ENCODE measurements at regions not wholly inside any gene's neighbourhood (a gene's known extent, or its start where the extent isn't known, plus 50 kb on each side); places are given as distances from the start of the nearest gene placed in this dataset.

DNA sequence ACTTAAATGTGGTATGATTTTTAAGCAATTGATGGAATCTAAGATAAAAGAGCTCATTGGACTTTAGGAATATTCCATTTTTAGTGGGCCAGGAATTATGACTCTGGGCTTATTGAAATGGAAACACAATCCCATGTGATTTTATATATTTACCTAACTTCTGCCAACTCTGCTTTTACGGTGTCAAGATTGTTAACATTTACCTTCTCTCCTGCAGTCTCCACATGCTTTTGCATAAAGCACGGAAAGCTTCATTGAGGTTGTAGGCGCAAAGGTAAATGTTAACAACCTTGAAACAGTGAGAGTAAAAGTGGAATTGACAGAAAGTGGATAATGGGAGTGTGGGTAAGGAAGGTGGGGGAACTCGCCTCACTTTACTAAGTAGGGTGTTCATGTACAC is 468.1 kb downstream of the PMP22 start:
- Mint-ChIP-seq H3K4me3 (no peak overlapping the region), H3K36me3 (ENCODE audit: low read depth) (no peaks in the 10 kb centered on the region), H3K27ac (no peak overlapping the region), H3K4me1 (ENCODE audit: low read depth) (no peaks in the 10 kb centered on the region), H3K27me3 (peaks cover 21% of the 10 kb centered on the region), H3K9me3 (no peaks in the 10 kb centered on the region)
- DNase-seq: no peak

DNA sequence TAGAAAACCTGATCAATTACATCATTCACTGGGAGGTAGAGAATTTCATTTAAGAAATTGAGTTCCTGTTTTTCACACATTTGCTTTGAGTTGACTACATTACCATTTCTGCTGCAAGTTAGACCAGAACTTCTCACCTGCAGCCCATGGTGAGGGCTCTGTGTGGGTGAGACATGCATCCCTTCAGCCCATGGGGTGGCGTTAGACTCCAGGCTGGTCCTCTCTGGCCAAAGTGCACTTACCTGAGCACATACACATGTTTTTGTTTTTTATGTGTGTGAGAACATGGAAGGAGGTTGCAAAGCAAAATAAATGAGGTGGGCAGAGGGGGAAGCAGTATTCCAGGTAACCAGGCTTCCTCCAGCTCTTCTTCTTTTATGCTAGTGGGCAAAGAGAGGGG is 470.2 kb downstream of the PMP22 start:
- H3K4me1 Mint-ChIP-seq (ENCODE audit: low read depth): no peaks in the 10 kb centered on the region
- H3K27me3 Mint-ChIP-seq: peaks cover 19% of the 10 kb centered on the region
- no peak overlapping the region for H3K4me3 Mint-ChIP-seq
- H3K36me3 Mint-ChIP-seq (ENCODE audit: low read depth): no peaks in the 10 kb centered on the region
- H3K27ac Mint-ChIP-seq: no peak overlapping the region
- DNase-seq: no peak
- H3K9me3 Mint-ChIP-seq: no peaks in the 10 kb centered on the region

DNA sequence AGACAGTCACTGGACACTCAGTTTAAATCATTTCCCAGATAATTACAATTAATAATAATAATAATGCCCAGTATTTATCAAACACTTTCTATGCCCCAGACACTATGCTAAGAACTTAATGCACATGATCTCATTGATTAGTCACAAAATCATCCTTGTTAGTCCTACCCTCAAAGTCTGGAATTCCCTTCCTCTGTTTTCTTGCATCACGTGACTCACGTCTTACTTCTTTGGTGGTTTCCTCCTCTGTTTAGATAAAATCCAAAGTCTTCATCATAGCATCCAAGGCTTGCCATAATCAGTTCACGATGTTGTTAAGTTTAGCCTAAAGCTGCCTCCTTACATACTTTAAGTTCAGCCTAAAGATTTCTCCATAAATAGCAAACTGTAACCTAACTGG is 471.9 kb downstream of the PMP22 start:
- Mint-ChIP-seq H3K27me3 (peaks cover 29% of the 10 kb centered on the region), H3K4me1 (ENCODE audit: low read depth) (no peaks in the 10 kb centered on the region), H3K4me3 (no peak overlapping the region), H3K36me3 (ENCODE audit: low read depth) (no peaks in the 10 kb centered on the region), H3K9me3 (no peaks in the 10 kb centered on the region), H3K27ac (no peak overlapping the region)
- DNase-seq: no peak

DNA sequence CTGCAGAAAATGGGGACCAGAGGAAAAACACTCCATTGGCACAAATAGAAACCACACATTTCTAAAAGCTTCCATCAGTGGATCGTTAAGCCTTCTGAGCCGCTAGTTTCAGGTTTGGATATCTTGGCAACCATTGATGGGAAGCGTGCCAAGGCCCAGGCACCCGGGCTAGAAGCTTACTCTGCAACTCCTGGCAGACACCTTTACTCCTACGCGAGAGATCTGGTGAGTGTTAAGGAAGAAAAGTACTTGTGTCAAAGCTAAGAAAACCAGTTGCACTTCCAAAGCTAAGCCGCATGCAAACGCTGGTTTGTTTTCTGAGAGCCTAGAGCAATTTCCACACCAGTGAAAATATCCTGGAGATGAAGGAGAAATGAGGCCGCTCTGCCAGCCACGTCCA is 472.4 kb downstream of the PMP22 start:
- H3K9me3 Mint-ChIP-seq: no peaks in the 10 kb centered on the region
- peaks cover 32% of the 10 kb centered on the region for H3K27me3 Mint-ChIP-seq
- H3K27ac Mint-ChIP-seq: no peak overlapping the region
- H3K4me1 Mint-ChIP-seq (ENCODE audit: low read depth): no peaks in the 10 kb centered on the region
- H3K36me3 Mint-ChIP-seq (ENCODE audit: low read depth): no peaks in the 10 kb centered on the region
- no peak for DNase-seq
- H3K4me3 Mint-ChIP-seq: no peak overlapping the region

DNA sequence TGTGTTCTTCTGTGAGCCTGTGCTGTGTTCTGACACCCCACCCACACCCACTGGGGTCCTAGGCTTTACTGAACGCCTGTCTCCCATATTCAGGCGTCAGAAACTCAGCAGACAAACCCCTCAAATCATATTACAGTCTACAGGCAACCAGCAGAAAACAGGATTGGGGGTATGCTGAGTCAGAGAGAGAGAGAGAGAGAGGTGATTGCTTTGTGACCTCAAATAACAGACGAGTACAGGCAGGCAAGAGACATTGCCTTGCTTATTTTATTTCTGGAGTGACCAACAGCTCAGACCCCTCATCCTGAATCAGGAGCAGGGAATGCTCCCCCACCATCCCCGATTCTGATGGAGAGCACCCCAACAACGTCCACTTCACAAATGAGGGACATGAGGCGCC is 473.9 kb downstream of the PMP22 start:
- H3K4me3 Mint-ChIP-seq: no peak overlapping the region
- no peak overlapping the region for H3K27ac Mint-ChIP-seq
- H3K4me1 Mint-ChIP-seq (ENCODE audit: low read depth): no peaks in the 10 kb centered on the region
- H3K27me3 Mint-ChIP-seq: peaks cover 26% of the 10 kb centered on the region
- DNase-seq: no peak
- H3K9me3 Mint-ChIP-seq: no peaks in the 10 kb centered on the region
- H3K36me3 Mint-ChIP-seq (ENCODE audit: low read depth): no peaks in the 10 kb centered on the region

DNA sequence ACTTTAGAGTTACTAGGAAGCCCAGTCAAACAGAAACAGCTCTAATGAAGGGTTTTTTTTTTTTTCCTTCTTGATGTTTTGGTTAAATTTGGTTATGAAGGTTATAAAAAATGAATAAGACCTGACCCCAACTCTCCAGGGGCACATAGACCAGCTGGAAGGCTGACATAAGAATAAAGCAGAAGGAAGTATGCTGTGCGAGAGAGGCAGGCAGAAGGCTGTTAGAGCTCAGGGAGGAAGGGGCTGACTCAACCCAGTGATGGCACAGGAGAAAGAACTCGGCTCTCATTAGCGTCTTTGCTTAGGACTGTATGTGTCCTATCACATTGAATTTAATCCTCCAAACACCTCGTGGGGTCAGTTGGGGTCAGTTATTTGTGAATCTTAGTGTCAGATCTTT is 474.6 kb downstream of the PMP22 start:
- no peaks in the 10 kb centered on the region for H3K9me3 Mint-ChIP-seq
- no peak overlapping the region for H3K27ac Mint-ChIP-seq
- peaks cover 26% of the 10 kb centered on the region for H3K27me3 Mint-ChIP-seq
- no peaks in the 10 kb centered on the region for H3K4me1 Mint-ChIP-seq (ENCODE audit: low read depth)
- H3K4me3 Mint-ChIP-seq: no peak overlapping the region
- H3K36me3 Mint-ChIP-seq (ENCODE audit: low read depth): no peaks in the 10 kb centered on the region
- no peak for DNase-seq

DNA sequence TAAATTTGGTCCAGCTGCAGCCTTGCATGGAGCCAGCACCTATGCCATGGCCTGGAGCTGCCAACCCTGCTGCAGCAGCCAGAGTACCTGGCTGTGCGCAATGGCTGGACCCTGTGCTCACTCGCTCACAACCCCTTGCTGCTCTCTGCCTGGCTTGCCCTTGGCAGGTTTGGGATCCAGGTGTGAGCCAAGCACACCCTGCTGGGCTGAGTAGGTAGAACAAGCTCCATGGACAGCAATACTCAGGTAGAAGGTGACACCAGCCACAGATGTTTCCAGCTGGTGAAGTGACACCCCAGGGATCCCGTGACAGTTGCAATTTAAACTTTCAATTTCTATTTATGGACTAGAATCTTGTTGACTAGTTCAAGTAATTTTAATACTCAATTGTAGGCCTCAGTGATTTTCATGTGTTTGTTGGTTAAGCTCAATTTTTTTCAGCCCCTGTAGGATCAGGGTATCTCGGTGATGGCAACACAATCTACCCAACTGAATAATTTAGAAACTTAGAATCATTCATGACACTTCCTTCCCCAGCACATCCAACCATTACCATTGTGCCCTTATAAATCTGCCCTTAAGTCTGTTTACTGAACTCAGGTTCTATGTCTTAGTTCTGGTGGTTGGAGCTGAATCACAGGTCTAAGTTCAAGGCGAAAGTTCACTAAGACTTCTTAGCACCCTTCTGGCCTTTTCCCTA is 480.0 kb downstream of the PMP22 start:
- Mint-ChIP-seq H3K27ac (no peak overlapping the region), H3K4me3 (no peak overlapping the region), H3K9me3 (no peaks in the 10 kb centered on the region), H3K36me3 (ENCODE audit: low read depth) (no peaks in the 10 kb centered on the region), H3K27me3 (peaks cover 12% of the 10 kb centered on the region), H3K4me1 (ENCODE audit: low read depth) (peaks cover 3% of the 10 kb centered on the region)
- DNase-seq: peak; percentile 44

DNA sequence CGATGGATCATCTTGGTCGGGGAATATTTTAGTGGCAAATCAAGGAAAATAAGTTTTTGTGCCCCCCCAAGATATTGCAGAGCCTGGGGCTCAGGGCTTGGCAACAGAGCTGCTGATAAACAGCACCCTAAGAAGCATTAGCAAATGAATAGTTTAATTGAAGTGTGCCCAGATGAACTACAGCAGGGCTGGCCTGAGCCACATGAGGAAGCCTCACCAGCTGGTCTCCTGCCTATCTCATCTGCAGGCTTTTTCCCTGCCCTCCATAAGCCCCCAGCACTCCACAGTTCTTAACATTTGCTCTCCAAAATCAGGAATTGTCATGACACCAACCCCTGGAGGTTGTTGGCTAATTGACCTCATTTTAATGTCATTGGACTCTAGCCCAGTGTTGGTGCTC is 480.2 kb downstream of the HS3ST3B1 start:
- H3K36me3 Mint-ChIP-seq (ENCODE audit: low read depth): no peaks in the 10 kb centered on the region
- H3K27me3 Mint-ChIP-seq: peaks cover 8% of the 10 kb centered on the region
- H3K27ac Mint-ChIP-seq: no peak overlapping the region
- H3K4me3 Mint-ChIP-seq: no peak overlapping the region
- peaks cover 3% of the 10 kb centered on the region for H3K4me1 Mint-ChIP-seq (ENCODE audit: low read depth)
- no peaks in the 10 kb centered on the region for H3K9me3 Mint-ChIP-seq
- no peak for DNase-seq

DNA sequence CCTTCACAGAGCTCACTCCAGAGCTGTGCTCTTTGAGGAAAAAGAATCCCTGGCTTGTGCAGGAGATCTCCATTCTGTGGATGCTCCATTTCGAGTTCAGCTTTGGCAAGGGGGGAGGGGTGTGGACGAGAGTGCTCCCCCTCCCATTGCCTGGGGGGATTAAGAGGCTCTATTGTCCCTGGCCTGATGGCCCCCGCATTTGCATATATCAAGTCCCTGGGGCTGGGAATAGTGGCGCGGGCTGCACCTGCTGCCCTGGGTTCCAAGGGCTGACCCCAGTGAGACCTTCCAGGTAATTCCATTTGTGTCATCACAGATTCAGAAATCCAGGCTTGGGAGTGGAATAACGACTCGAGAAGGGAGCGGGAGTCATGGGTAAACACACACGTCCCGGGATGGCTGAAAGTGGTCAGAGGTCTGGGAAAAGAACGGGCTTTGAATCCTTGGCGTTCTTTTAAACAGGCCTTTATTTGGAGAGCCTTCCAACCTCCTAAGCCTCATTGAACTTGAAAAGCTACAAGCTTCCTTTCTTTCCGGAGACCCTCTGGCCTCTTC is 479.3 kb downstream of the HS3ST3B1 start:
- H3K27me3 Mint-ChIP-seq: peaks cover 17% of the 10 kb centered on the region

DNA sequence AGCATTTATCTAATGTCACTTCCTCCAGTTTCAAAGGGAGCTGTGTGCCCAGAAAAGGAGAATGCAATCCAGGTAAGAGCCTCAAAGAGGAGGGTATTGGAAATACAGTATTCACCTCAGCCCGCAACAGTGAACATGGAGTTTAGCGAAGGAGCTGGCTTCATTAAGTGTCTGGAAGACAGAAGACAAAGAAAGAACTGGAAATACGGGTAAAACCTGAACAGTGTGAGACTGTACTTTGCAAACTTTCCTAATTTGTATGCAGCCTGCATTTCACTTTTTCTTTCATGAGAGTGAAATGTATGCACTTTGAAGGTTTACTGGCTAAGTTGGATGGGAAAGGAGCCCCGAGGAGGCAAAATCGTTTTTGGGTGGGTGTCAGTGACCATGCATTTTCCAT is 478.4 kb downstream of the HS3ST3B1 start:
- Mint-ChIP-seq H3K4me3 (no peak overlapping the region), H3K9me3 (peaks cover 7% of the 10 kb centered on the region), H3K36me3 (ENCODE audit: low read depth) (no peaks in the 10 kb centered on the region), H3K27me3 (peaks cover 23% of the 10 kb centered on the region), H3K4me1 (ENCODE audit: low read depth) (no peaks in the 10 kb centered on the region), H3K27ac (no peak overlapping the region)
- no peak for DNase-seq

More for the DNA sequence above, 479.3 kb downstream of the HS3ST3B1 start:
- Mint-ChIP-seq H3K4me3 (no peak overlapping the region), H3K9me3 (no peaks in the 10 kb centered on the region), H3K27ac (no peak overlapping the region), H3K36me3 (ENCODE audit: low read depth) (no peaks in the 10 kb centered on the region), H3K4me1 (ENCODE audit: low read depth) (peaks cover 2% of the 10 kb centered on the region)
- no peak for DNase-seq

DNA sequence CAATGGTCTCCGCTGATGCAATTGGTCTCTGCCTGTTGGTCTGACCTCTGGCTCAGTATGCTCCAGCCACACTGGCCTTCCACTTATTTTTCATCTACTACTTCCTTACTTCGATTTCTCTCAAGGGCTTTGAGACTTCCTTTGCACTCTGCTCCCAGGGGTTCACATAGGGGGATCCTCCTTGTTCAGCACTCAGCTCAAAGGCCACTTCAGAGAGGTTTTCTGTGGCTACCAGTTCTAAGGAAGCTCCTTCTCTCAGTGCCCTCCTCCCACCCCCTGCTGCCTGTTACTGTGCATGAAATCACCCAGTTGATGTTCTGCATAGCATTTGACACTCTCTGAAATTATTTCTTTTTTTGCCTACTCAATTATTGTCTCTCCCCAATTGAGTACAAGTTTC is 476.4 kb downstream of the HS3ST3B1 start:
- Mint-ChIP-seq H3K9me3 (peaks cover 7% of the 10 kb centered on the region), H3K27me3 (peaks cover 30% of the 10 kb centered on the region), H3K4me3 (no peak overlapping the region), H3K27ac (no peak overlapping the region), H3K4me1 (ENCODE audit: low read depth) (no peaks in the 10 kb centered on the region), H3K36me3 (ENCODE audit: low read depth) (no peaks in the 10 kb centered on the region)
- no peak for DNase-seq

DNA sequence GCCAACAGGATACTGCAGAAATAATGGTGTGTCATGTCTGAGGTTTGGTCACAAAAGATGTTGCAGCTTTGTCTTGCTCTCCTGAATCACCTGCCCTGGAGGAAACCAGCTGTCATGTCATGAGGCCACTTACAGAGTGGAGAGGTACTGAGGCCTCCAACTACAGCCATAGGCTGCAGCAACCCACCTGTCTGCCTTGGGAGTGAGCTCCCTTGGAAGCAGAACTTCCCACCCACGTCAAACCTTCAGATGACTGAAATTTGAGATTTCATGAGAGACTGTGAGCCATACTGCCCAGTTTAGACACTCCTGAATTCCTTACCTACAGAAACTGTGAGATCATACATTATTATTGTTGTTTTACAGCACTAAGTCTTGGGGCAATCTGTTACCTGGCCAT is 475.9 kb downstream of the HS3ST3B1 start:
- Mint-ChIP-seq H3K36me3 (ENCODE audit: low read depth) (no peaks in the 10 kb centered on the region), H3K27ac (no peak overlapping the region), H3K4me3 (no peak overlapping the region), H3K4me1 (ENCODE audit: low read depth) (no peaks in the 10 kb centered on the region), H3K9me3 (peaks cover 7% of the 10 kb centered on the region), H3K27me3 (peaks cover 35% of the 10 kb centered on the region)
- no peak for DNase-seq

DNA sequence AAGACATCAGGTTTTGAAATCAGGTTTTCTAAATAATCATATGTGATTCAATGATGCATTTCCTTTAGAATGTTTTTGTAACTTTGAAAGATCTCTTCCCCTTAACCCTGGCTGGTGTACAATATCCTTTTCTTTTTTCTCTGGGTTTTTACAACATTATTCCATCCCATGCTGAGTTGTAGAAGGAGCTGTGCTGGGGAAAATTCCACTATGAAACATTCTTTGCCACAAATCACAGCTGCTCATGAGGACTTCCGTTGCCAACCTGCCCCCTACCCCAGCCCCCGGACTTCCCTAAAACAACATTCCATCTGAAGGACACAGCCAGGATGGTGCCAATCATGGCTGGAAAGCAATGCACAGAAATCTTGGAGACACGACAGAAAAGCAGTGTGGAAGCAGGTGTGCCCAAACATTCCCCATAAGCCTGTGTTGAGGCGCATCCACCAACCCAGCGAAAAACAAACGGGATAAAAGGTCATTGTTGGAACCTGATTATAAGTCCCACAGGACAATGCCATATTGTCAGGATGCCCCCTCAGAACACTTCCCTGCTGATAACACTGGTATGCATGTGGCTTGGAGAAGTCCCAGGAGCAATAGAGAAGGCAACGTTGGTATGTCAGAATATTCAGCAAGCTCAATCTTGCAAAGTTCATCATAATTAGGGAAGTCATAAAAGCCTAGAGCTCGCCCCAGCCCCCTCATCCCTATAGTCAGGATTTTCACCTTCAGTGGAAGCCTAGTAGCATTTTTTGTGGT is 475.0 kb downstream of the HS3ST3B1 start:
- no peak for DNase-seq
- no peak overlapping the region for H3K27ac Mint-ChIP-seq
- H3K36me3 Mint-ChIP-seq (ENCODE audit: low read depth): no peaks in the 10 kb centered on the region
- H3K27me3 Mint-ChIP-seq: peaks cover 42% of the 10 kb centered on the region
- H3K4me1 Mint-ChIP-seq (ENCODE audit: low read depth): no peaks in the 10 kb centered on the region
- H3K9me3 Mint-ChIP-seq: peaks cover 7% of the 10 kb centered on the region
- H3K4me3 Mint-ChIP-seq: no peak overlapping the region

DNA sequence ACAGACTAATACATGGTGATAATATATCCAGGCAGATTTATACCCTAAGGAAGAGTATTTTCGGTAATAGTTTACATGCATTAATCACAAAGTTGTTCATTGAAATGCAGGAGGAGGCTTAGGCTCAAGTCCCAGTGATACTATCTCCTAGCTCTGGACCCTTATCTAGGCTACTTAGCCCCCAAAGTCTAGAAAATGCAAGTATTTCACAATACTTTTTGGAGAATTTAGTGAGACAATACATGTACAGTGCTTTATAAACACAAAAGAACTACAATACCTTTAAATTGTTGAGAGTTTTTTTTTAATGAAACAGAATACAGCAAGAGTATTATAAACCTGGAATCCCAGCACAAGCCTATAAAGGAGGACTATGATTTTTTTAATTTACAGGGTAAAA is 473.9 kb downstream of the HS3ST3B1 start:
- H3K27ac Mint-ChIP-seq: no peak overlapping the region
- H3K9me3 Mint-ChIP-seq: peaks cover 7% of the 10 kb centered on the region
- H3K27me3 Mint-ChIP-seq: peaks cover 42% of the 10 kb centered on the region
- no peaks in the 10 kb centered on the region for H3K36me3 Mint-ChIP-seq (ENCODE audit: low read depth)
- H3K4me1 Mint-ChIP-seq (ENCODE audit: low read depth): no peaks in the 10 kb centered on the region
- H3K4me3 Mint-ChIP-seq: no peak overlapping the region
- no peak for DNase-seq

DNA sequence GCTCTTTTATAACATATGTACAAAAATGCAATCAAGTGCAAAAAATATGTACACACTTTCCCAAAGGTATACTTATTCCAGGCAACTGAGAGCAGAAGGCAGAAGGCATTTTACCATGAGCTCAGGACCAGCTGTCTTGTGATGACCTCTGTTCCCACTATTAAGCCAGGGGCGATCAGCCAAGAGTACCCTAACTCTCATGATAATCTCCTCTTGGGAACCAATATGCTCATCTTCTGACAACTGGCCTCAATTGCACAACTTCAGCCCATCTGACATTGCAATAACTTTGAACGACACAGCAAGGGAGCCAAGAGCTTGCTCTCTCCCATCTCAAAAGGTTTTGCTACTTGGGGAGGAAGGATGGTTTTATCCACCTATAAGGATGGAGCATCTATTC is 471.9 kb downstream of the HS3ST3B1 start:
- Mint-ChIP-seq H3K27me3 (peaks cover 40% of the 10 kb centered on the region), H3K9me3 (peaks cover 7% of the 10 kb centered on the region), H3K4me1 (ENCODE audit: low read depth) (no peaks in the 10 kb centered on the region), H3K4me3 (no peak overlapping the region), H3K27ac (no peak overlapping the region), H3K36me3 (ENCODE audit: low read depth) (no peaks in the 10 kb centered on the region)
- DNase-seq: no peak
